NCI-H748 (cell line): ENCODE measurements at regions not wholly inside any gene's neighbourhood (a gene's known extent, or its start where the extent isn't known, plus 50 kb on each side); places are given as distances from the start of the nearest gene placed in this dataset.
"Not testable (repeated sequence)": the region's sequence is repeated elsewhere in the genome, so short reads cannot be mapped to it uniquely, and the experiment has no call there.

ENCODE experiments used
- DNase-seq: peaks from one replicate; lab custom pipeline; 2025; ENCODE audit not compliant: unreplicated experiment; lab: John Stamatoyannopoulos, UW

DNA sequence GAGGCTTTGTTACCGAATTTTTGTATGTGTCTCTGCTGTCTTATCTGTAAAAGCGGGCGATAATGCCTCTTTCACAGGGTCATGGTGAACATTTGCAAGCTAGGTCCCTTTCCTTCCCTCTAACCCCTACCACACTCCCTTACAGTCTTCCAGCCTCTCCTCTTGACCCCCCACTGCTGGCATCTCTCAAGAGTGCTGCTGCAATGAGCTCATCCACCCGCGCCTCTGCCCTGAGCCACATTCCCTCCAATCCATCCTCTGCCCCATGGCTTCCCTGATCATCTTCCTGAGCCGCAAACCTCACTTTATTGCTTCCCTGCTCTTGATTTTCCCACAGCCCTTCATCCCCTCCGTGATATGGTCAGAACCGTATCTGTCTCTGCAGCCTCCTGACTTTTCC is 343.6 kb downstream of the BCL11B start:
- DNase-seq = no peak

DNA sequence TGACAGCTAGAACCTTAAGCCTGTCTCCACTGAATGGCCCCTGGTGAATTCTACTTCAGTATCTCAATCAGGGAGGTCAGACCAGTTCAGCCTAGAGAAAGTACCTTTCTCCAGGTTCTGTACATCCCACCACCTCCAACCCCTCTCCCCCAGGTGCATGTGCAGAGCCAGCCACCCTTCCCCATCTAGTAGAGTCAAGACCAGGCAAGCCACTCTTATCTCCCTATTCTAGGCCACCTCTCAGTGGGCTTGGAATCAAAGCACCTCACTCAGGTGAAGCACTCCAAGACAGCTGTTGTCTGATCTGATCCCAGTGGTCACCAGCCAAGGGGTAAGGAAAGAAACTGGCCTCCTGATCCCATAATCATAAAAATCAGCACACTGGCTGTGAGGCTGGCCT is 340.9 kb downstream of the BCL11B start:
- DNase-seq = no peak

DNA sequence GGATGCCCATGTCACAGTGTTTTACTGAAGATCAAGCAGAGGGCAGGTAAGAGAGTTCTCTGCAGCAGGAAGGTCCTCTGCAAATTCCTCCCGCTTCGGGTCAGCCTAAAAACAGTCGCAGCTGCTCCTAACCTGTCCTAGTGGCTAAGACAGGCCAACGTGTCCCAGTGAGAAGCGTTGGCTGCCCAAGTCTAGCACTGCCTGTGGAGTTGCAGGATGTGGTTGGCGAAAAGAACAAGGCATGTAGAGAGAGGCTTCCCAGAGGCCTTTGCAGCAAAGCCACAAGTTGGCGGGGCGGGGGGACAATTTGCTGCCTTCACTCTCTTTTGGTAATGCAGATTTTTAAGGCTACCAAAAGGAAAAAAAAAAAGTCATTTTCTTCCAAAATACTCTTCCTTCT is 340.1 kb downstream of the BCL11B start:
- DNase-seq = no peak

DNA sequence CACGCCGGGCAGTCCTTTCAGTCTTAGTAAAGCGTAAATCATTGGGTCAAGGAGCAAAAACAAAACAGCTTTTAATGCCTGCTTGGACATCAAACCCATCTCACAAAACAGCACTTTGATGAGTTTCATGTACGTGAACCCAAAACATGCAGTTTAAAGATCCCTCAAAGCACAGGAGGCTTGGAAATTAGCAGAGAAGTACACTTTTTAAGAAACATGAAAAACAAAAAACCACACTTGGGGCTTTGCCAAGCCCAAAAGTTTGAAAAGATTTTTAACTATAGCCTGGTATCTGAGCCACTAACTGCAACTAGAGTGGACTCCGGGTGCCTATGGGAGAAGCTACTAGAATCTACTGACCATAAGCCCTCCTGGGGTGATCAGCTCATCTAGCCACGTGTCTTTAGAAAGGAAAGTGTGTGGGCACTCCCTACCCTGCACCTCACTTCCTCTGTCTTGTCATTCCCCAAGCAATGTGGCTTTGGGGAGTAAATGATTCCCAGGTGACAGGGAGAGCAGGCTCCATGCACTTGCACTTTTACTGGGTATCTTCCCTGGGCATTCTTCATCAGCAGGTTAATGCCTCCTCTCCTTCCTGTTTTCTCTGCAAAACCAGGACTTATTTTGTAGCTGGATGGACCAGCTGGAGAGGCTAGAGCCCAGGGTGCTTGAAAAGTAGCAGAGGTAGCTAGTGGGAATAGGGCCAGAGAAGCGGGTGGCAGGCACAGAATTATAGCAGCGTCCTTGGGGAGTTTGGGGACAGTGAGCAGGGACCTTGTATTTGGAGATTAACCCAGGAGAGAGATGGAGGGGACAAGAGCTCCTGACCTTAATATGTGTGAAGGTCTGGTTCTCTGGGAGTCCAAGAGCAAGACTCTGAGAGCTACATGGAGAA is 339.3 kb downstream of the BCL11B start:
- no peak for DNase-seq

DNA sequence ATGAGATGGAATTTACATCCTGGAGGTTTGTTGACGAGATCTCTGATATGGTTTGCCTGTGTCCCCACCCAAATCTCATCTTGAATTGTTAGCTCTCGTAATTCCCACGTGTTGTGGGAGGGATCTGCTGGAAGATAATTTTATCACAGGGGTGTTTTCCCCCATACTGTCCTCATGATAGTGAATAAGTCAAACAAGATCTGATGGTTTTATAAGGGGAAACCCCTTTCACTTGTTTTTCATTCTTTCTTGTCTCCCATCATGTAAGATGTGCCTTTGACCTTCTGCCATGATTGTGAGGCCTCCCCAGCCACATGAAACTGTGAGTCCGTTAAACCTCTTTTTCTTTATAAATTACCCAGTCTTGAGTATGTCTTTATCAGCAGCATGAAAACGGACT is 337.4 kb downstream of the BCL11B start:
- not testable (repeated sequence) for DNase-seq

DNA sequence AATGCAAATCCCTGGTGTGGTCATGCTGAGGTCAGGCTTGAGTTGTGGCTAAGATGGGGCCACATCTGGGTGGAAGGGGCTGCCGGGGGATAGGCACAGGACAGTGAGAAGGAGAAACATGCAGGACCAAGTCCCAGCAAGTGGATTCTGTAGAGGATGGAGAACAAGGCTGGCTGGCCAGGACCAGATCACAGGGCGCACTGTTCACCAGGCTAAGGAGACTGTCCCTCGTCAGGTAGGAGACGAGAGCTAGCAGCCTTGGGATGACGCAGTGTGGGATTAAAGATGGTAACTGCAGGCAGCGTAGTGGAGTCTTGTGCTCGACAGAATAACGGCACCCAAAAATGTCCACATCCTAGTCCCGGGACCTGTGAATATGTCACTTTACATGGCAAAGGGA is 336.1 kb downstream of the BCL11B start:
- DNase-seq = no peak

DNA sequence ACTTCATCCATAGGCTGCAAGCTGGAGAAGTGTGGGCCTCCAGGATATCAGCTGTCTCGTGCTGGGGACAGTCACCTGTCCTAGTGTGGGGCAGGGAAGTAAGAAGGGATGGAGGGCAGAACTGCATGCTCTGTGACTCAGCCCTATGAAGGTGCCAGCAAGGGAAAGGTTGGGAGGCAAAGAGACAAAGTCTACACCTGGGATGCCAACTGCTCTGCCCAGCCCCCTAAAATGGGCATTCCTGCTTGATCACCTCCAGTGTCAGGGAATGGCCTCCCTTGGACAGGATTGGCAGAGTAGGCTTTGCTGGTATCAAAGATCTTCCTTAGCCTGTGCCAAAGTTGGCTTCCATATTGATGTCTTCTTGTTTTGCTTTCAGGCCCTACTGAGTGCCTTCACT is 335.0 kb downstream of the BCL11B start:
- DNase-seq = no peak

DNA sequence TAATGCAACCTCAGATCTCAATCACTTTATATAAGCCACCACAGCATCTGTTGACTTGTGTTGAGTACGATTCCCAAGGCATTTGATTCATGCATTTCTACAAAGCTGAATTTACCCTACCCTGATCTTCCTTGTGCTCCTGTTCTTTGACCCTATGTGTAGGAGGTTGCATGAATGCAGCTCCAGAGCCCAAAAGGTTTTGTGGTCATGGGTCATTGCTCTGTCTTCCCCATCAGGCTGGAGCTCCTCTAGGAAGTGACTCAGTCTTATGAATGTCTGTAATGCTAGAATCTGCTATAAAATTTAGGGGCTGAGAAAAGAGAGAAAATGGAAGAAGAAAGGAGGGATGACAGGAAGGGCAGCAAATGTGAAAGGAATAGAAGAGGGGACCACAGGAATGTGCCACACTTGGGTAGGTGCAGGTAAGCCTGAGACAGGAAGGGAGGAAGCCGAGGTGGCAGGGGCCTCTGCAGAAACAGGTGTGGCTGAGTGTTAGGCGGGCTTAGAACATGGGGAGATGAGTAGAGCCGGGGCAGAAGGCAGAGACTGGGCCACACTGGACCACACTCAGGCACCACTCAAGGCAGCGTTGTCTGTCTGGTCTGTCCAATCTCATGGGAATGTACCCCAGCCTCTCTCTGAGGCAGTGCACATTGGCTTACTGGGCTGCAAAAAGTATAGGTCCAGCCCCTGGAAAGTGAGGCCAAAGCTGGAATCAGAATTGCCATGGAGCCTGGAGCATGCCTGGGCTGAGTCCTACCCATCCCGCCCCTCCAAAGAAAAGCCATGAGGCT is 334.1 kb downstream of the BCL11B start:
- no peak for DNase-seq

DNA sequence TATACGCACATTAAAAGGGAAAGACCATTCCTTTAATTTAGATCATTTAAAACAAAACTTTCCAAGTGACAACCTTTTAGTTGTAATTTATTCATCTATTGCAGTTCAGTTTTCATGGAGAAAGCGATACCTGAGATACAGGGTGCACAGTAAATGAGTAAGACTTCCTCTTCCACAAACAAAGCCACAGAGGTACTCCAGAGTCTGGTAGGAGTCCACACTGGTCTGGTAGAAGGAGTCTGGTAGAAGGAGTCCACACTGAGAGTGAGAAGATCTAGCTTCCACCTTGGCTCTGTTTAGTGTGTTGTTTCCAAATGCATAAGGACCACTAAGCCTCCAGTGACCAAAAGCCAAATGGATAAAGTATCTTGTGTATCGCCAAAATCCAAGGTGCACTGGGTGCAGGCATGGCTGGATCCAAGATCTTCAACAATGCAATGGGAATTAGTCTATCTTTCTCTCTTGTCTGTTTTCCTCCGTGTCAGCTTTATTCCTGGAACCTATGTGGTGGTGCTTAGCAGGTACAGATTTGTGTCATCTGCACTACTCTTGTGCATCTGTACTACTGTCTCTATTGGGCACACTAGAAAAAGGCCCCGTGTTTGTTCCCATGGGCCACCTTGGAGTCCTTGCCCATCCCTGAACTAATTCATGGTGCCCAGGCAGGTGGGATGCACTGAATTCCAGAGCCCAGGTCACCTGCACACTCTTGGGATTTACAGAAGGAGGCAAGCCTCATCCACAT is 331.1 kb downstream of the BCL11B start:
- DNase-seq = no peak

DNA sequence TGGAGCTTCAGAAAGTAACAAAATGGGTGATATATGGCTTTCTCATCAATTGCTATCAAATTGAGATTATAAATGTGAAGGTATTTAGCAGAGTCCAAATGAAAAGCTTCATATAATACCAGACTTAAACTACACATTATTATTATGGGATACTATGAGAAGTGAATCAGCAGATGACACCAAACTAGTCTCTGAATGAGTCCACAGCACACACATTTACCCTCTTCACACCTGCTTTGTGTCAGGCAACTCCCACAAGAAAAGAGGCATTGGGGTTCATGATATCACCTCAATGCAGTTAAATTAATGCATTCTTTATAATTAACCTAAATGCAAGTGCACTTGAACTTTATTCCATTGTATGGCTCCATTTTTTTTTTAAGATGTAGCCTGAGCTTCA is 330.5 kb downstream of the BCL11B start:
- no peak for DNase-seq

DNA sequence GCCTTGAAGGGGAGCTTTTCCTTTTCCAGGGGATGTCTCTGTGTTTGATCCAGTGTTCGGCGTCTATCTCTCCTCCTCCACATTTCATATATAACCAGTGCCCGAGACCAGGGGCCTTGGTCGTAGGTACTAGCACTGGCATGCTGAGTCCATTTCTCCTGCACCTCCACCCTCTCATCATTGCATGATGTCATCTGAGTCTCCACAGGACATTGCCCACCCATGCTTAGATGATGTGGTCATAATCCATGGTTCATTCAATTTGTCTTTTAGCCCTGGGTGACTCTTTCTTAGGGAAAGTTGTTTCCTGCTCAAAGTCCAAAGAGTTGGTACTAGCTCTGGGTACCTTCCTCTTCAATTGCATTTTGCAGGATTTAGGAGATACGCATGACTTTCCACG is 328.1 kb downstream of the BCL11B start:
- no peak for DNase-seq

DNA sequence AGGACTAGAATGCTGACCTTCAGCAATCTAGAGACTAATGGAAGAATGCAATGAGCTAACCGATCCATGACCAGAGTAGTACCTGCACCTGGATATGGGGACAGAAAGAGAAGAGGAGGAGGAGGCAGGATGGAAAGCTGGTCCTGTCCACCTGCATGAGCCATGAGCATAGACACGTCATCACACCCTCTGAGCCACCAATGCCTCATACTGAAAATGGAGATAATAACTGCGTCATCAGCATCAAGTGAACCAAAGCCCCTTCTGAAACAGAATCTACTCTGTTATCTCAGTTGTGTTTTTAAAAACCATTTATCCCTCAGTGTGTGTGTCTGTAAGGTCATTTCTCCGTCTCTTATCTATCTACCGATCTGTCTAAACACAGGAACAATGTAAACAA is 327.0 kb downstream of the BCL11B start:
- no peak for DNase-seq

DNA sequence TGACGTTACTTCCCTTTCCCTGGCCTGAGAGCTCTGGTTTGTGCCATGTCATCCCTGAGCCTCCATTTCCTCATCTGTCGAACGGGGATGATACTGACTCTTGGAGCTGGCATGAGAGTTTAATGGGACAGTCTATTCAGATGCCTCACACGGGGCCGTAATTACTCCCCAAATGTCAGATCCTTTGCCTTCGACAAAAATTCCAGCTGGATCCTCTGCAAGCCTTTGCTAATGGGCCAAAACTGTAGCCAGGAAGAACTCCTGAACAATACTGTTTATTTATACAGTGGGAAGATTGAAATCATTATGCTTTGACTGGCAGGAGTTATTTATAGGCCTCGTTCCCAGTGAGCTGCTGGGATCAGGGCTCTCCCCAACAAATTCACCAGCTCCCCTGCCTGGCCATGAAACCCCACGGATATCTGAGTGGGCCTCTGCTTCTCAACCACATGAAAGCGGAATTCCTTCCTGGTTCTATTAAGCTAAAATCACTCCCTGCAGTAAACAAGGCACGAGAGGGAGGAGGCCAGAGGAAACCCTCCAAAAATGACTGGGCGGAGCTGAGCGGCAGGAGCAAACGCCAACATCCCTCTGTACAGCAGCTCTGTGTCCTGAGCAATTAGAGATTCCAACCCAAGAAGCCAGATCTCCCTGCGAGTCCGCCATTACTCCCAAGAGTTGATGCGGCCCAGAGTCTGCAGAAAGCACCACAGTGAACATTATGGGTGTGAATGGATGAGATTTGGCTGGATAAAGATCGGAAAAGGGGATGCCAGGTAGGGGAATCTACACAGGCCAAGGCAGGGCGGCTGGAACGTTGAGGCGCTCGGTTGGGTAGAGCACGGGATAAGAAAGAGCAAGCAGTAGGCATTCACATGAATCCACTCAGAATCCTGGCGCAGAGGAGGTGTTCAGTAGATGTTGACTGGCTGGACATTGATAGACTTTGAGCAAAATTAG is 326.1 kb downstream of the BCL11B start:
- DNase-seq = no peak

DNA sequence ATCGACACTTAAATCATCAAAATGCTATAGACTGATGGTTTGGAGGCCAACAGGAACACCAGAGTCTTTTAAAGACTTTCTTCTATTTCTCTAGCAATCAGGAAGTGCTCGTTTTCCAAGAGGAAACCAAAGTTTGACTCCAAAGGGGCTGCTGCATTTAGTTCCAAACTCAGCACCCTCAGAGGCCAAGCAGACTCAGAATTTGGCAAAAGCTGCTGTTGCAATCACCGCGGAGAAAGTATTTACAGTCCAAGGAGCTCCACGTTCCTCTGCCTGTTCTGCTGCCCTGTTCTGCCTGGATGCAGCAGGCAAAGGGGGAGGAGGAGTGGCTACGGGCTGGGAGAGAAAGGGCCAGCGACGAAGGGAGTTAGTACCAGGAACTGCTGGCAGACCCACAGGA is 325.1 kb downstream of the BCL11B start:
- no peak for DNase-seq

DNA sequence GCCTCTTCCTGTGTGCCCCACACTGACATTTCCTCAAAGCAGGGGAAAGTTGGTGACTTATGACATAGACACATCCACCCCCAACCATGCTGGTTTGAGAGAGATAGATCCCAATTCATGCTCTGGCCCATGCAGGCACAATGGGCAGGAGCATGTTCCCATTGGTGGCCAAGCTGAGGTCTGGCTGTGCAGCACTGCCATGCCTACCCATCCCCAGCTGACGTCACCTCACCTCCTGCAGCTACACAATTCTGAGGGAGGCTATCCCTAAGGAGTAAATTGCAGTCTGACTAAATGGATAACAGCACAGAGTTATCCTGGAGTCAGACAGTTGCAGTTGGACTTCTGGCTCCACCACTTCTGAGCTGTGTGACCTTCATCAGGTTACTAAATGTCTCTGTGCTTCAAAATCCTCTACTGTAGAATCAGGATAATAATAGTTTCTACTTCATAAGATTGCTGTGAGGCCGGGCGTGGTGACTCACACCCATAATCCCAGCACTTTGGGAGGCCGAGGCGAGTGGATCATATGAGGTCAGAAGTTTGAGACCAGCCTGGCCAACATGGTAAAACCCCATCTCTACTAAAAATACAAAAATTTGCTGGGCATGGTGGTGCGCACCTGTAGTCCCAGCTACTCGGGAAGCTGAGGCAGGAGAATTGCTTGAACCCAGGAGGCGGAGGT is 323.9 kb downstream of the BCL11B start:
- no peak for DNase-seq

DNA sequence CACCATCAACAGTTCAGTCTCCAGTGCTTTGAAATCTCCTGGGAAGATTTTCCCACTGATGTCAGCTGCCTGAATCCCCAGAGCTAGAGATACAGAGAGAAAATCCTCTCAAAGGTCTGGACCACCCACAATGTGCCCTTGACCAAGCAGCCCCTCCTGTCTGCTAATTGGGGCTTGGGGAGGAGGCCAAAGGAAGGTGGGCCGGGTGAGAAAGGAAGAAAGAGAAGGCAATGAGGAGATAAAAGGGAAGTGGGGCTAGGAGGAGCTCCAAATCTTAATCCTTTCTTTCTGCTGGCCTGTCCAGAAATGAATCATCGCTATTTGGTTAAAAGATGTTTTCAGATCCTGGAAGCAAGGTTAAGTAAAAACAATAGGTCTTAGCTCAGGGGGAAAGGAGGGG is 322.9 kb downstream of the BCL11B start:
- DNase-seq = no peak

DNA sequence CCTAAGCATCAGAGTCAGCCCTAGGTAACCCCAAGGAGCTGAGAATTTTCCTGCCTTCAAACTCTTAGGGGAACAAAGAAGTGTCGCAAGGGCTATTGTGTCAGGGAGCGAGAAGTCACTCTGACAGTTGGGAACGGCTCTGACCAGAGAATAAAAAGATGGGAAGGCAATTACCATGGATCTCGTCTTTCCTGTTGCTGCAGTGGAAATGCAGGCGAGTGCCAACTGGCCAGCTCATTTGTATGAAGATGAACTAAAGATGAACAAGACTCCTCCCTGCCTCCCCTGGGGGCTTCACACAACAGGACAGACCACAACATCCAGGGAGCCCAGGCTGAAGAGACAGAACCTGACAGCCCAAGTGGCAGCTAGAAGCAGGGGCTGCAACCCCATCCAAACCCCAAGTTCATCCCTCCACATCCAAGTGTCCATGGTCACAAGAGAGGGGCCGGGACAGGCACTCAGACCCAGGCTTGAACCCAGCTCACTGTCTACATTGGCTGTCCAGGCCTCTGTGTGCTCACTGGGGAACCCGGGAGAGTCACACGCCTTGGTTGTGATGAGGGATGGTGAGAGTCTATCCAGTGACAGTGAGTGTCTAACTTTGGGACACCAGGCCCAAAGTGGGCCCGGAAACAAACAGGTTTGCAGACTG is 322.4 kb downstream of the BCL11B start:
- DNase-seq = no peak

DNA sequence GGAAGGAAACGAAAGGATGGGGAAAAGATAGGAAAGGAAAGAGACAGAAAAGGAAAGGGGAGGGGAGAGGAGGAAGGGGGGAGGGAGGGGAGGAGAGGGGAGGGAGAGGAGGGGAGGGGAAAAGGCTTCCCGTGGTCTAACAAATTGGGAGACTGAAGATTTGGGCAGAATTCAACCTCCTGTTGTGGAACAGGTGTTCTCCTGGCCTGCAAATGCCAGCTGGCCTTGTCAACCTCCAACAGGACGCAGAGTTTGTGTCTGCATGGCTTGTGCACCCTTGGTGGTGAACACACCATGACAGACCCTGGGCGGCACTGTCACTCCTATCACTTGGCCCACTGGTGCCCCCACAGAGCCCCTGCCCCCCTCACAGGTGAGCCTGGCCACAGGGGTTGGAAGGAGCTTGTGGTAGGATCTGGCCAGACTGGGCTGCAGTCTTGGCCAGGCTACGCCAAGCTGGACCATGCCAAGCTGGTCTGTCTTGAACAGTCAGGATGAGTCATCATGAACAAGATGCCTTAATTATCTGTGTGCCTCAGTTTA is 321.6 kb downstream of the BCL11B start:
- no peak for DNase-seq

DNA sequence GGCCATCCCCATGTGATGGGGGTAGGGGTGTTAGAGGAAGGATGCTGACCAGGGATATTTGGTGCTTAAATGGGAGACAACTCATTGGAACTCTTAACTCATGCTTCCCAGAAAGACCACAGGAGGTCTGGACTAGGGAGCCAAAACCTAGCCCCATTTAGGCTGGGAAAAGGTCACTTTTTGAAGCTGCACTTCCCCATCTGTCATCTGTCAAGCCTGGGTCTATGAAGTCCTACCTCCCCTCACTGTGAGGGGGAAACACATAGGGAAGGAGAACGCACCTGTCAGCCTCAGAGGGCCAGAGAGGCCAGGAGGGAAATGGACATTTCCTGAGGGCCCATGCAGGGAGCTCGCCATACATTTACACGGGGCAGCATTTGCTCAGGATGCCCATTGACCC is 321.0 kb downstream of the BCL11B start:
- DNase-seq = no peak
